ENCODE measurements at regions not wholly inside any gene's neighbourhood (a gene's known extent, or its start where the extent isn't known, plus 50 kb on each side); places are given as distances from the start of the nearest gene placed in this dataset.
"Not testable (repeated sequence)": the region's sequence is repeated elsewhere in the genome, so short reads cannot be mapped to it uniquely, and the experiment has no call there.

GRCh38 chr20:25984933-25985332 lies 288.3 kb upstream of the ZNF337 start:
- no peak overlapping the region for H3K27ac ChIP-seq (ENCODE audit: low read length)
- no peaks in the 10 kb centered on the region for H3K36me3 ChIP-seq (ENCODE audit: control insufficient read depth in 1 of 2, insufficient read depth in 2 of 2, low read length in 2 of 2)
- no peaks in the 10 kb centered on the region for H3K9me3 ChIP-seq (ENCODE audit: control insufficient read depth in 1 of 2, low read length in 2 of 2)
- H3K4me3 ChIP-seq (ENCODE audit: low read depth in 1 of 2, low read length in 2 of 2): peak overlapping the region in 1 of 2 donors; percentile 54
- no peaks in the 10 kb centered on the region for H3K4me1 ChIP-seq (ENCODE audit: control insufficient read depth in 1 of 2, insufficient read depth in 2 of 2, low read length in 2 of 2)
- no peaks in the 10 kb centered on the region for H3K27me3 ChIP-seq (ENCODE audit: low read depth, low read length)

GRCh38 chr20:25982701-25983100 lies 286.0 kb upstream of the ZNF337 start:
- not testable (repeated sequence) for H3K27me3 ChIP-seq (ENCODE audit: low read depth, low read length); H3K27ac ChIP-seq (ENCODE audit: low read length); H3K36me3 ChIP-seq (ENCODE audit: control insufficient read depth in 1 of 2, insufficient read depth in 2 of 2, low read length in 2 of 2); H3K4me1 ChIP-seq (ENCODE audit: control insufficient read depth in 1 of 2, insufficient read depth in 2 of 2, low read length in 2 of 2); H3K9me3 ChIP-seq (ENCODE audit: control insufficient read depth in 1 of 2, low read length in 2 of 2); H3K4me3 ChIP-seq (ENCODE audit: low read depth in 1 of 2, low read length in 2 of 2)

- H3K9me3 ChIP-seq (ENCODE audit: control insufficient read depth in 1 of 2, low read length in 2 of 2); H3K36me3 ChIP-seq (ENCODE audit: control insufficient read depth in 1 of 2, insufficient read depth in 2 of 2, low read length in 2 of 2); H3K4me1 ChIP-seq (ENCODE audit: control insufficient read depth in 1 of 2, insufficient read depth in 2 of 2, low read length in 2 of 2); H3K4me3 ChIP-seq (ENCODE audit: low read depth in 1 of 2, low read length in 2 of 2); H3K27ac ChIP-seq (ENCODE audit: low read length); H3K27me3 ChIP-seq (ENCODE audit: low read depth, low read length): not testable (repeated sequence)
Observed at GRCh38 chr20:25978450-25979190, 282.0 kb upstream of the ZNF337 start.

- H3K36me3 ChIP-seq (ENCODE audit: control insufficient read depth in 1 of 2, insufficient read depth in 2 of 2, low read length in 2 of 2); H3K27me3 ChIP-seq (ENCODE audit: low read depth, low read length); H3K9me3 ChIP-seq (ENCODE audit: control insufficient read depth in 1 of 2, low read length in 2 of 2); H3K4me1 ChIP-seq (ENCODE audit: control insufficient read depth in 1 of 2, insufficient read depth in 2 of 2, low read length in 2 of 2); H3K27ac ChIP-seq (ENCODE audit: low read length); H3K4me3 ChIP-seq (ENCODE audit: low read depth in 1 of 2, low read length in 2 of 2): not testable (repeated sequence)
Observed at GRCh38 chr20:25975816-25976215, 279.2 kb upstream of the ZNF337 start.

- not testable (repeated sequence) for H3K4me3 ChIP-seq (ENCODE audit: low read depth in 1 of 2, low read length in 2 of 2)
Observed at GRCh38 chr20:25965203-25965602, 268.6 kb upstream of the ZNF337 start.

GRCh38 chr20:25953876-25954275 lies 257.2 kb upstream of the ZNF337 start:
- H3K9me3 ChIP-seq (ENCODE audit: control insufficient read depth in 1 of 2, low read length in 2 of 2); H3K4me3 ChIP-seq (ENCODE audit: low read depth in 1 of 2, low read length in 2 of 2); H3K27ac ChIP-seq (ENCODE audit: low read length); H3K4me1 ChIP-seq (ENCODE audit: control insufficient read depth in 1 of 2, insufficient read depth in 2 of 2, low read length in 2 of 2); H3K27me3 ChIP-seq (ENCODE audit: low read depth, low read length); H3K36me3 ChIP-seq (ENCODE audit: control insufficient read depth in 1 of 2, insufficient read depth in 2 of 2, low read length in 2 of 2): not testable (repeated sequence)

More at GRCh38 chr20:25965203-25965602, 268.6 kb upstream of the ZNF337 start:
- not testable (repeated sequence) for H3K4me1 ChIP-seq (ENCODE audit: control insufficient read depth in 1 of 2, insufficient read depth in 2 of 2, low read length in 2 of 2); H3K9me3 ChIP-seq (ENCODE audit: control insufficient read depth in 1 of 2, low read length in 2 of 2); H3K27ac ChIP-seq (ENCODE audit: low read length); H3K27me3 ChIP-seq (ENCODE audit: low read depth, low read length); H3K36me3 ChIP-seq (ENCODE audit: control insufficient read depth in 1 of 2, insufficient read depth in 2 of 2, low read length in 2 of 2)

- H3K4me1 ChIP-seq (ENCODE audit: control insufficient read depth in 1 of 2, insufficient read depth in 2 of 2, low read length in 2 of 2); H3K27me3 ChIP-seq (ENCODE audit: low read depth, low read length); H3K36me3 ChIP-seq (ENCODE audit: control insufficient read depth in 1 of 2, insufficient read depth in 2 of 2, low read length in 2 of 2); H3K4me3 ChIP-seq (ENCODE audit: low read depth in 1 of 2, low read length in 2 of 2); H3K27ac ChIP-seq (ENCODE audit: low read length); H3K9me3 ChIP-seq (ENCODE audit: control insufficient read depth in 1 of 2, low read length in 2 of 2): not testable (repeated sequence)
Observed at GRCh38 chr20:25935230-25935629, 238.6 kb upstream of the ZNF337 start.

GRCh38 chr20:25932806-25933205 lies 236.2 kb upstream of the ZNF337 start:
- not testable (repeated sequence) for H3K9me3 ChIP-seq (ENCODE audit: control insufficient read depth in 1 of 2, low read length in 2 of 2); H3K4me1 ChIP-seq (ENCODE audit: control insufficient read depth in 1 of 2, insufficient read depth in 2 of 2, low read length in 2 of 2); H3K36me3 ChIP-seq (ENCODE audit: control insufficient read depth in 1 of 2, insufficient read depth in 2 of 2, low read length in 2 of 2); H3K4me3 ChIP-seq (ENCODE audit: low read depth in 1 of 2, low read length in 2 of 2); H3K27me3 ChIP-seq (ENCODE audit: low read depth, low read length); H3K27ac ChIP-seq (ENCODE audit: low read length)

- not testable (repeated sequence) for H3K4me1 ChIP-seq (ENCODE audit: control insufficient read depth in 1 of 2, insufficient read depth in 2 of 2, low read length in 2 of 2); H3K27me3 ChIP-seq (ENCODE audit: low read depth, low read length); H3K4me3 ChIP-seq (ENCODE audit: low read depth in 1 of 2, low read length in 2 of 2); H3K27ac ChIP-seq (ENCODE audit: low read length); H3K36me3 ChIP-seq (ENCODE audit: control insufficient read depth in 1 of 2, insufficient read depth in 2 of 2, low read length in 2 of 2); H3K9me3 ChIP-seq (ENCODE audit: control insufficient read depth in 1 of 2, low read length in 2 of 2)
Observed at GRCh38 chr20:25932170-25932569, 235.5 kb upstream of the ZNF337 start.

- not testable (repeated sequence) for H3K4me1 ChIP-seq (ENCODE audit: control insufficient read depth in 1 of 2, insufficient read depth in 2 of 2, low read length in 2 of 2); H3K27me3 ChIP-seq (ENCODE audit: low read depth, low read length); H3K36me3 ChIP-seq (ENCODE audit: control insufficient read depth in 1 of 2, insufficient read depth in 2 of 2, low read length in 2 of 2); H3K27ac ChIP-seq (ENCODE audit: low read length); H3K9me3 ChIP-seq (ENCODE audit: control insufficient read depth in 1 of 2, low read length in 2 of 2); H3K4me3 ChIP-seq (ENCODE audit: low read depth in 1 of 2, low read length in 2 of 2)
Observed at GRCh38 chr20:25902321-25902720, 205.7 kb upstream of the ZNF337 start.

- not testable (repeated sequence) for H3K9me3 ChIP-seq (ENCODE audit: control insufficient read depth in 1 of 2, low read length in 2 of 2); H3K4me3 ChIP-seq (ENCODE audit: low read depth in 1 of 2, low read length in 2 of 2); H3K4me1 ChIP-seq (ENCODE audit: control insufficient read depth in 1 of 2, insufficient read depth in 2 of 2, low read length in 2 of 2); H3K27me3 ChIP-seq (ENCODE audit: low read depth, low read length); H3K27ac ChIP-seq (ENCODE audit: low read length); H3K36me3 ChIP-seq (ENCODE audit: control insufficient read depth in 1 of 2, insufficient read depth in 2 of 2, low read length in 2 of 2)
Observed at GRCh38 chr20:25898663-25899062, 202.0 kb upstream of the ZNF337 start.

GRCh38 chr20:25879096-25879495 lies 182.4 kb upstream of the ZNF337 start:
- not testable (repeated sequence) for H3K4me3 ChIP-seq (ENCODE audit: low read depth in 1 of 2, low read length in 2 of 2); H3K36me3 ChIP-seq (ENCODE audit: control insufficient read depth in 1 of 2, insufficient read depth in 2 of 2, low read length in 2 of 2); H3K27me3 ChIP-seq (ENCODE audit: low read depth, low read length); H3K4me1 ChIP-seq (ENCODE audit: control insufficient read depth in 1 of 2, insufficient read depth in 2 of 2, low read length in 2 of 2); H3K27ac ChIP-seq (ENCODE audit: low read length); H3K9me3 ChIP-seq (ENCODE audit: control insufficient read depth in 1 of 2, low read length in 2 of 2)

Measured in muscle layer of duodenum (tissue), 2 donors.